ENCODE measurements at regions not wholly inside any gene's neighbourhood (a gene's known extent, or its start where the extent isn't known, plus 50 kb on each side); places are given as distances from the start of the nearest gene placed in this dataset.

GRCh38 chr9:117992006-117992405 is 287.8 kb downstream of the TLR4 start:
- TF ChIP-seq ZSCAN30 (tag by site-specific recombination; IDR thresholded peaks at IDR 0.05) = no peak
- no peak for TF ChIP-seq CTCF (tag by site-specific recombination; IDR thresholded peaks at IDR 0.05)
- TF ChIP-seq REST (tag by site-specific recombination; IDR thresholded peaks at IDR 0.05) = no peak
- no peak for TF ChIP-seq ZSCAN18 (tag by site-specific recombination; IDR thresholded peaks at IDR 0.05)
- TF ChIP-seq ZNF48 (tag by site-specific recombination; IDR thresholded peaks at IDR 0.05) = no peak
- no peak for TF ChIP-seq KLF9 (tag by site-specific recombination; IDR thresholded peaks at IDR 0.05; ENCODE audit: low read depth)
- no peak for TF ChIP-seq ZNF416 (tag by site-specific recombination; IDR thresholded peaks at IDR 0.05)
- no peak for TF ChIP-seq ZNF670 (tag by site-specific recombination; IDR thresholded peaks at IDR 0.05; ENCODE audit: low read depth)
- TF ChIP-seq ZNF398 (tag by site-specific recombination; IDR thresholded peaks at IDR 0.05) = no peak

Data from HEK293 (cell line).